Right hindlimb (tissue), 1 donor: ENCODE measurements at regions not wholly inside any gene's neighbourhood (a gene's known extent, or its start where the extent isn't known, plus 50 kb on each side); places are given as distances from the start of the nearest gene placed in this dataset.

Experiments used
- DNase-seq: peaks from one replicate; pipeline ENCODE4 v3.0.0-alpha.2; 2018

GRCh38 chr3:5429517-5429890 lies 242.0 kb downstream of the EDEM1 start:
- DNase-seq, result no peak

GRCh38 chr3:5430701-5431100 lies 243.2 kb downstream of the EDEM1 start:
- DNase-seq, result no peak

GRCh38 chr3:5431146-5431545 lies 243.6 kb downstream of the EDEM1 start:
- DNase-seq, result no peak

GRCh38 chr3:5431811-5432378 lies 244.4 kb downstream of the EDEM1 start:
- DNase-seq, result no peak

- no peak for DNase-seq
These were observed 249.8 kb downstream of the EDEM1 start for GRCh38 chr3:5437296-5437782.

- no peak for DNase-seq
These were observed 250.3 kb downstream of the EDEM1 start for GRCh38 chr3:5437783-5438323.

- DNase-seq, result no peak
These were observed 253.9 kb downstream of the EDEM1 start for GRCh38 chr3:5441401-5441800.

GRCh38 chr3:5442106-5442785 lies 254.7 kb downstream of the EDEM1 start:
- no peak for DNase-seq

GRCh38 chr3:5442786-5443138 lies 255.3 kb downstream of the EDEM1 start:
- DNase-seq, result no peak

- DNase-seq, result no peak
These were observed 256.7 kb downstream of the EDEM1 start for GRCh38 chr3:5444253-5444652.

- no peak for DNase-seq
These were observed 258.2 kb downstream of the EDEM1 start for GRCh38 chr3:5445676-5446201.

- no peak for DNase-seq
These were observed 260.7 kb downstream of the EDEM1 start for GRCh38 chr3:5448246-5448645.

GRCh38 chr3:5448816-5449215 lies 261.3 kb downstream of the EDEM1 start:
- DNase-seq, result no peak

- DNase-seq, result no peak
These were observed 268.7 kb downstream of the EDEM1 start for GRCh38 chr3:5456199-5456598.

GRCh38 chr3:5458526-5458925 lies 271.0 kb downstream of the EDEM1 start:
- no peak for DNase-seq

GRCh38 chr3:5462086-5462485 lies 274.6 kb downstream of the EDEM1 start:
- DNase-seq, result no peak

GRCh38 chr3:5463991-5464390 lies 276.5 kb downstream of the EDEM1 start:
- no peak for DNase-seq

GRCh38 chr3:5464649-5465048 lies 277.1 kb downstream of the EDEM1 start:
- DNase-seq, result no peak

GRCh38 chr3:5465183-5465582 lies 277.7 kb downstream of the EDEM1 start:
- DNase-seq, result no peak

GRCh38 chr3:5466065-5466464 lies 278.6 kb downstream of the EDEM1 start:
- no peak for DNase-seq

GRCh38 chr3:5466717-5467116 lies 279.2 kb downstream of the EDEM1 start:
- DNase-seq, result no peak

- no peak for DNase-seq
These were observed 286.0 kb downstream of the EDEM1 start for GRCh38 chr3:5473471-5473870.

- no peak for DNase-seq
These were observed 288.9 kb downstream of the EDEM1 start for GRCh38 chr3:5476403-5476802.

- DNase-seq, result no peak
These were observed 291.8 kb downstream of the EDEM1 start for GRCh38 chr3:5479229-5479799.
